NCI-H446 treated with DMSO at 0.1 percent for 48 hours (cell line): ENCODE measurements at regions not wholly inside any gene's neighbourhood (a gene's known extent, or its start where the extent isn't known, plus 50 kb on each side); places are given as distances from the start of the nearest gene placed in this dataset.
A peak's percentile ranks its signal among the peaks of the same experiment; 100 is the strongest.
"Not testable (repeated sequence)": the region's sequence is repeated elsewhere in the genome, so short reads cannot be mapped to it uniquely, and the experiment has no call there.

Experiments used
- DNase-seq: peaks from one replicate; lab custom pipeline; 2025; lab: John Stamatoyannopoulos, UW

DNA sequence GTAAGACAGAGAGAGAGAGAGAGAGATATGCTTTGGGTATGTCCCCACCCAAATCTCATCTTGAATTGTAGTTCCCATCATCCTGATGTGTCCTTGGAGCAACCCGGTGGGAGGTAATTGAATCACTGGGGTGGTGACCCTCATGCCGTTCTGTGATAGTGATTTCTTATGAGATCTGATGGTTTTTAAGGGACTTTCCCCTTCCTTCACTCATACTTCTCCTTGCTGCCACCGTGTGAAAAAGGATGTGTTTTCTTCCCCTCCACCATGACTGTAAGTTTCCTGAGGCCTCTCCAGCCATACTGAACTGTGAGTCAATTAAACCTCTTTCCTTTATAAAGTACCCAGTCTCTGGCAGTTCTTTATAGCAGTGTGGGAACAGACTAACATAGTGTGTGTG, 60.3 kb downstream of the EOMES start:
- DNase-seq = no peak

DNA sequence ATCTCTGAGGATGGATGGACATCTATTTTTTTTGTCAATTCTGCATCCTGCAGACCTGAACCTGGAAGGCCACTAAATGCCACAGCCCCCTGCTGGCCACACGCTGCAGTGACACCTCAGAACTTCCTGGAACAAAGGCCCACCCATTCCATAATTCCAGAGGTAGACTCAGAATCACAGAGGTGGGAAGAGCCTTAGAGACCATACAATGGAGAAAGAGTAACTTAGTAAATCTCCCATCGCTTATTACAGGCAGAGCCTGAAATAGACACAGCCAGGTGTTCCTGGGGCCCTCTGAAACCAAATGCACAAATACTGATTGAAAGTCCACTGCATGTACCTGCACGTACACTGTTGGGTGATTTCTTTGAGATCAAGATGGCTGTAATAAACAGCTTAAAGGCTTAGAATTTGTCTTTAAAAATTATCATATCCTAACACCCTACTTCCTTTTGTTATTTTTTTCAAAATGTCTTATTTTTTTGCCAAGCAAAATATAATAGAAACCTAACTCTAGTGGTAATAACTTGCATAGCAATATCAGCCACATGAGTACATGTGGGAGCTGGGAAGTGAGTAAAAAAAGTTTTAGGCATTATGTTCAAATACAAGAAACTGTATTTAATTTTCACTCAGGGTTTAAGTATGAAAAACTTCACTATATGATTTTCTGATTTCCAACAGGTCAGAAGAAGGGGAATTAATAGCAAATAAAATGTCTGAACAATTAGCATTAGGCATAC, 62.7 kb downstream of the EOMES start:
- DNase-seq = peak; percentile 1

DNA sequence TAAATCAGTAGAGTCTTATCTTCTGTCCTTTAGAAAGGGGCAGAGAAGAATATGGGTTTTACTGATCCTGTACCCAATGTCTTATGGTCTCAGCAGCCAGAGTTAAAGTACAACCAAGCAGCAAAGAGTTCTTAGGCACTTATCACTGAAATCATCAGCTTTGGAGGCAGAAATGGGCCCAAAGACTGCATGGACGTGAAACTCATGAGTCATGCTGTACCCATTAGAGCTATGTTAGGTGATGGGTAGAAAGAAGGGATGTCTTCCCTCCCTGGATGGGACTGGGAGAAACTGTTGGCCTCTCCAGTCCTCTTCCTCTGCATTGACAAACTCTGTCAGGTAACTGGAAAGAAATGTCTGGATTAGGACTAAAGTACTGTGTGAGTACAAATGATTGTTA, 63.4 kb downstream of the EOMES start:
- no peak for DNase-seq

DNA sequence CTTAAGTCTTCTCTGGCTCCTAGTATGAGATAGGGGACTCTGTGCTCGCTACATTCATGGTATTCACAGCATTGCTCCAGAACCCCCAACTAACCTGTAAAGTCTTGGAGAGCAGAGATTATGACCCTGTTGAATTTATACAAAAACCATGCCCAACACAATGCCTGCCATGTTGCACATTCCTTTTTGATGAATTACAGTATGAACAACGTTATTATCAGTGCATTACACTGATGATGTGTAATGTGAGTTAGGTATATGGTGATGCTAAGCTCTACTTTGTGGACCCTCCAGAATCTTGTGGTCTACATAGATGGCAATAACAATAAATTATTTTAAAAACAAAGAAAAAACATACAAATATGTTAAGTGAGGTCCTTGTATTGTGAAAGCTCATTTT, 64.3 kb downstream of the EOMES start:
- no peak for DNase-seq

DNA sequence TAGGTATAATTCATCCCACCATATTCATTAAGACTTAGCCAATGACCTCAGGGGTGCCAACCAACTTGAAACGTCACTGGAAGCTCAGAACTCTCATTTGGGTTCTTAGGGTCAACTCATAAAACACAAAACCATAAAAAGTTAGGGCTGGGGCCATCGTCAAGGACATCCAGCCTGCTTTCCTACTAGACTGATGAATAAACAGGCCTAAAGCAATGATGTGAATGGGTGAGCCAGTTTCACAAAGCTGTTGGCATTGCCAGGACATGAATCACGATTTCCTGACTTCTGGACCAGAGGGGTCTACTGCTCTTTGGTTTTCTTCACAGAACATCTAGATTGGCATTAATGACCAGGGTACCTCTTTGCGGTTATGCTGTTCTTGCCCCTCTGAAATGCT, 64.7 kb downstream of the EOMES start:
- DNase-seq = no peak

DNA sequence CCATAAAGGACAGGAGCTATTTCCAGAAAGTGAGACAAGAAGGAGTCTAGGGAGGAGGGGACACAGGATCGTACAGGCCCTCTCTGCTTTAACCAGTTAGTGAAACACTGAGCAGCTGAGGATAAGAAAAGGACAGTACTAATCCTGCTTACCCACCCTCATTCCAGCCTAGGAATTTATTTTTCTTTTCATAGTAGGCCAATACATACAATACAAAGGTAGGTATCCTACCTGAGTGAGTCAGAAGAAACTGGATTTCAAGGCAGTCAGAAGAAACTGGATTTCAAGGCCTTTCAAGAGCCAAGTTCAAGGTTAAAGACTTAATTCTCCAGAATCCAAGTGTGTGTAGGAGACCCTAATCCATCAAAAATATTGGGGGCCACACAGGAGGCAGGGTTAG, 65.3 kb downstream of the EOMES start:
- DNase-seq = no peak

- DNase-seq = no peak
Observed at GRCh38 chr3:27655547-27655946, 66.6 kb downstream of the EOMES start.

GRCh38 chr3:27653803-27654558, 68.1 kb downstream of the EOMES start:
- DNase-seq = no peak

GRCh38 chr3:27649277-27649676, 72.8 kb downstream of the EOMES start:
- no peak for DNase-seq

DNA sequence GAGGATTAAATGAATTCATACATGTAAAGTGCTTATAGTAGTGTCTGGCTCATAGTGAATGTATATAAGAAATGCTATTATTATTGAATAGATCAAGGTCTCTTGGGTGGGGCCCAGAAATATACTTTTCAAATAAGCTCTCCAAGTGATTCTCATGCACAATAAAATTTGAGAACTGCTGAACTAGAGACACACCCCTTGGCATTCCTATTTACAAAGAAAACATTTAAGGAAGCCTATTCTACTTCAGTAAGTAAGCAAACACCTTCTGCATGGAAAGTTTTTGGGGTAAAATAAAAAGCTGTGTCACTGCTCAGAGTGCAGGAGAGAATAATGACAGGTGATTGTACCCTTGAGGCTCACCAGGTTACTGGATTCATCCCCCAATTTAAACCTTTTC, 75.2 kb downstream of the EOMES start:
- DNase-seq = no peak

DNA sequence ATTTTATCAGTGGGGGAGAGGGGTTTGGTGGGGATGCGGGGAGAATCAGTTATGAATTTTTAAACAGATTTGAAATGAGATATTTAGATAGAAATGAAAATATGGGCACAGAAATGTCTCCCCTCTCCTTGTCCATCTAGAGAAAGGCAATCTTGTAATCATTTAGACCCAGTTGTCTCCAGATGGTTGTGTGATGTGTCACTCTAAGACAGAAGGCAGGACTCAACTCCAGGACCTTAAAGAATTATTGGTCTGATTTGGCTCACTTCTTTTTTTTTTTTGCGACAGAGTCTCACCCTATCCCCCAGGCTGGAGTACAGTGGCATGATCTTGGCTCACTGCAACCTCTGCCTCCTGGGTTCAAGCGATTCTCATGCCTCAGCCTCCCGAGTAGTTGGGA, 77.2 kb downstream of the EOMES start:
- DNase-seq = no peak

DNA sequence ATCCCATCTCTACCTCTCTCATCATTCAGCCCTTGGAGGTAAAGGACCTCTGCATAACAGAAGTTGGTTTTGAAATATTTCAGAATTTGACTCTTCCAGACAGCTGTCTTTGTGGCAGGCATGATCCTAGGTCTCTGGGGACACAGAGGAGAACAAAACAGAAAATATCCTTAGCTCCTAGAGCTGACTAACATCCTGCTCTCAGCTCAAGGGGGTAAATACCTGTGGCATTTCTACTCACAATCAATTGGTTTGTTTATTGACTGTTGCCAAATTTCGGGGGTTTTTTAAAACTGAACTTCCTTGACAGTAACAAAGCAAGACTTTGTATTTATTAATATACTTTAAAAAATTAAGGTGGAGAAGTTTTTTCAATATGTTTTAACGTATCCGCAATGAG, 78.8 kb downstream of the EOMES start:
- DNase-seq = no peak

DNA sequence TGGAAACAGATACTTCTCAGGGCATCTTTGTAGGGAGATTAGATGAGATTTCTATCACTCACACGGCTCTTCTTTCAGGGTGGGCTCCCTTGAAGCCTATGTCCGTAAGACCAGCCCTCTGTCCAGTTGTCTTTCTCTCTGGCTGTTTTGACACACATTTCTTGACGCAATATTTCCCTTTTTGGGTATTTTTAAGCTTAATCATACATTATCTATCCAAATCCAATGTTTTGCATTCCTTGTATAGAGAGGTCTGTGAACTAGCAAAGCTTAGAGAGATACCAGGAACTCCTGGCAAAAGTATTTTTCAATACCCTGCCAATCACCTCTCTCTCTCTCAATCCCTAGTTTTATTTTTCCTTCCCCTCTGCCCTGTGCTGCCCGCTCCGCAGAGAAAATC, 79.3 kb downstream of the EOMES start:
- DNase-seq = no peak

DNA sequence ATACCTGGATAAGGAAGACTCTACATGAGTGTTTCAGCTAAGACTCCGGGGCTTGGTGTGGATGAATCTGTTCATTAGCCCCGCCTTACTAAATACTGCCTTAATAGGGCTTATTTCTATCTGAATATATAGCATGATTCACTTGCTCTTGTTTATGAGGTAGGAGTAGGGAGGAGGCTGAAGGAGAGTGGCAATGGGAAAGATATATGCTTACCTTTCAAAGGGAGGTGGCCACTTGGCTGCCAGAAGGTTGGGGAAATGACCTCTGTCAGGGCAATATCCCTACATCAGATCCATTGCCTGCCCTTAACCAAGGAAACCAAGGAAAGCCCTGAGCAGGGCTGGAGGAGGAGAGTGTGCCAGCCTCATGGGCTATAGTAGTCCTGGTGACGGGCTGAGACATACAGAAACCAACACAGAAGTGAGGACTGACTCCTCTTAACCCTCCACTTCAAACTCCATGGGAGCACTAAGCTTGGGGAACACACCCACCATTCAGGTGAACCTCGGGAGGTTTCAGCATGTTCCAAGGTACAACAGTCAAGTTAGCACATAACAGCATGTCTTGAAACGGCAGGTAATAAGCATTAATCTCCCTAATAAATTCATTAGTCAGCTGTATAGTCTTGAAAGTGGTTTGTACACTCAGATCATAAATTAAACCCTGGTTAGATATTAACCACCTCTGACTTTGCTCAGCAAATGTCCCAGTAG, 80.1 kb downstream of the EOMES start:
- no peak for DNase-seq

- no peak for DNase-seq
Observed at GRCh38 chr3:27641271-27641800, 80.8 kb downstream of the EOMES start.

DNA sequence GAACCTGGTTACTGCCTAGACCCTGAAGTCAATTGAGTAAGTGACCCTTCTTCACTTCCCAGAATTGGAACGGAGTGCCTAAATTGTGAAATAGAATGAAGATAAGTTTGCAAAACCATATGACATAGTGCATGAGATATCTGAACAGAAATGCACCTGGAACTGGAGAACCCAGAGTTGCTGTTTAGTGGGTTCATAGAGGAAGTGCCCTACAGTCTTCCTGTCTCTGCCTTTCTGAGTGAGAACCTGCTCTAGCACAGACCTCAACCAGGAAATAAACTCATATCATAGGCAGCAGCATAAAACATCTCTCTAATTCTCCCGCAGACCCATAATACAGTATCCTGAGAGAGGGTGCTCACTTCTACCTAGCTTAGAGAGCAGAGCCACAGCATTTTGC, 82.9 kb downstream of the EOMES start:
- DNase-seq = no peak

- DNase-seq = no peak
Observed at GRCh38 chr3:27638594-27638993, 83.5 kb downstream of the EOMES start.

- DNase-seq = no peak
Observed at GRCh38 chr3:27637346-27637995, 84.7 kb downstream of the EOMES start.

DNA sequence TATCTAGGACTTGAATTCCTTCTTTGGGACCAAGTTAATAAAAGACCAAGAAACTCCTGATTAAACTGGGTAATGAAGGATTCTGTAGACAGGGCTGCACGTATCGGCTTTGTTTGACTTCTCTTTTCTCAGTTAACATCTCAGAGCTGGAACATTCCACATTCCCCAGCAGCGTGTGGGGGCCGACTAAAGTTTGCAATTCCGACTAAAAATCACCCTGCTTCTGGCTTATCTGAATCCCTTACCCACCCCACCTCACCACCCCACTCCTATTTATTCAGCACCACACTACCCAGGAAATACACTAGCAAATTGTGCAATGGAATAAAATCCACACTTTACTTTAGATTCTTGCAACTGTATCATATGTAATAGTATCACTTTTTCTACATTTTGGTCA, 87.1 kb downstream of the EOMES start:
- DNase-seq = not testable (repeated sequence)

GRCh38 chr3:27633224-27633545, 88.9 kb downstream of the EOMES start:
- no peak for DNase-seq

GRCh38 chr3:27632431-27633223, 89.5 kb downstream of the EOMES start:
- no peak for DNase-seq

GRCh38 chr3:27630885-27631284, 91.2 kb downstream of the EOMES start:
- no peak for DNase-seq
